ENCODE measurements at regions not wholly inside any gene's neighbourhood (a gene's known extent, or its start where the extent isn't known, plus 50 kb on each side); places are given as distances from the start of the nearest gene placed in this dataset.

DNA sequence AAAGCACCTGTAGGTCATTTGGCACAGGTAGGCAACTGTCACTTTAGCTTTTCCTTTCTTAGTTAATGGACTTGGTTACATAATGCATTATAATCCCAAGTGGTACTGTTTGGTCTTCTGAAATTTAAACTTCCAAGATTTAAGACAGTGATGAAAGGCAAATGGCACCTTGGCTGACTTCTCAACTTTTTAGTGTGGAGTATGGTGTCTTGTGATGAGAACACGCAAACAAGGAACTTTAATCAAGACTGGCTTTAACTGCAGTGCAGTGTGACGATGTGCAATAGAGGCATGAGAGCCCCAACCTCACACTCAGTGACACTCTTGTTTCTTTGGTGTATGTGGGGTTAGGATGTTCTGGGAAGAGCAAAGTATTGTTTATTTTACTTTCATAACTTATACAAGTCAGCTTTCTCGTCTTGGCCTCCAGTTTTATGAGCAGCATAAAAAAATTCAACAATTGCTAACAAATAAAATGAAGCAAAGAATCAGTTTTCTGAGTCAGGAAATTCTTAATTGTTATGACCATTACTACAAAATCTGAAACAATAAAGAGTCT is 171.9 kb downstream of the MAD2L1 start:
- TF ChIP-seq, protein P1, sequence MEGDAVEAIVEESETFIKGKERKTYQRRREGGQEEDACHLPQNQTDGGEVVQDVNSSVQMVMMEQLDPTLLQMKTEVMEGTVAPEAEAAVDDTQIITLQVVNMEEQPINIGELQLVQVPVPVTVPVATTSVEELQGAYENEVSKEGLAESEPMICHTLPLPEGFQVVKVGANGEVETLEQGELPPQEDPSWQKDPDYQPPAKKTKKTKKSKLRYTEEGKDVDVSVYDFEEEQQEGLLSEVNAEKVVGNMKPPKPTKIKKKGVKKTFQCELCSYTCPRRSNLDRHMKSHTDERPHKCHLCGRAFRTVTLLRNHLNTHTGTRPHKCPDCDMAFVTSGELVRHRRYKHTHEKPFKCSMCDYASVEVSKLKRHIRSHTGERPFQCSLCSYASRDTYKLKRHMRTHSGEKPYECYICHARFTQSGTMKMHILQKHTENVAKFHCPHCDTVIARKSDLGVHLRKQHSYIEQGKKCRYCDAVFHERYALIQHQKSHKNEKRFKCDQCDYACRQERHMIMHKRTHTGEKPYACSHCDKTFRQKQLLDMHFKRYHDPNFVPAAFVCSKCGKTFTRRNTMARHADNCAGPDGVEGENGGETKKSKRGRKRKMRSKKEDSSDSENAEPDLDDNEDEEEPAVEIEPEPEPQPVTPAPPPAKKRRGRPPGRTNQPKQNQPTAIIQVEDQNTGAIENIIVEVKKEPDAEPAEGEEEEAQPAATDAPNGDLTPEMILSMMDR (IDR thresholded peaks at IDR 0.05; ENCODE audit: borderline replicate concordance), result no peak
- Histone ChIP-seq H3K36me3 (no peaks in the 10 kb centered on the region), H3K27me3 (ENCODE audit: low read depth) (no peaks in the 10 kb centered on the region), H3K9me3 (replicated peaks) (no peaks in the 10 kb centered on the region), H3K27ac (replicated peaks) (no peak overlapping the region), H3K4me3 (no peak overlapping the region), H3K4me1 (no peaks in the 10 kb centered on the region)
- no peak for DNase-seq
- intact Hi-C loops (cut with micrococcal nuclease), result no loop called here

DNA sequence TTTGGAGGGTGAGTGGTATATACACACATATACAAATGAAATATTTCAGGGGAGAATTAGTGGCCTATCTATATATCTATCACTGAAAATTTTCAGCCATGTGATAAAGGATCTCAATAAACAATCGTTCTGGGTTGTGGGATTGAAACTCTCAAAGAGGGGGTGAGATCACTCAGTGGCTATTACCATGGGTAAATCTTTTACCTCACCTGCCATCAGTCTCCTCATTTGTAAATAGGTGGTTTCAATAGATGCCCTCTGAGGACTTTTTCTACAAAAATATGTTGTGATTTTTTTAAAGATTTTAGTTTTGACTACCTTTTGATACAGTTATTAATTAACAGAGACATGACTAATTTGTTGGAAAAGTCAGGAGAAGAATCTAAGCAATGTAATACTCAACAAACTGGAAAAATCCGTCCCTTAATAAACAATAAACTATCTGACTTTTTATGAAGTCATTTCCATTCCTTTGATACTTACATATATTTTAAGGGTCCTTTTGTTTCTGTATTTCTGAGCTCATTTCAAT is 192.8 kb downstream of the MAD2L1 start:
- TF ChIP-seq, protein P1 (IDR thresholded peaks at IDR 0.05; ENCODE audit: borderline replicate concordance), result no peak
- Histone ChIP-seq H3K4me3 (no peak overlapping the region), H3K9me3 (replicated peaks) (no peaks in the 10 kb centered on the region), H3K27me3 (ENCODE audit: low read depth) (no peaks in the 10 kb centered on the region), H3K4me1 (no peaks in the 10 kb centered on the region), H3K36me3 (no peaks in the 10 kb centered on the region), H3K27ac (replicated peaks) (no peak overlapping the region)
- DNase-seq, result no peak
- intact Hi-C loops (cut with micrococcal nuclease), result no loop called here

DNA sequence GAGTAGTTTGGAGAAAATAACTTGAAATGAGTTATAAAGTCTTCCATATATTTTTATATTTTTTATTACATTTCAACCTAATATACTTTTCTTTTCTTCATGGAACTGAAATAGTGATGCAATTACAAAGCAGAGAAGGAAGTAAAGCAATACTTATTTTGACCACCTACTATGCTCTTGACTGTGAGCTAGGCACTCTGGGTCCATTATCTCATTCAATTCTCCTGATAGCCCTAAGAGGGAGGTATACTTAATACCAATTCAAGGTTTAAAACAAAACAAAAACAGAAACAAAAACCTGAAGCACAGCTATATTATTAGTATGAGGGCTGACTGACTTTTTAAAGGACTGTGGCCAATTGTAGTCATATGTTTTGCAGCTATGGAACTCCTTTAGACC is 193.5 kb downstream of the MAD2L1 start:
- Histone ChIP-seq H3K4me1 (no peaks in the 10 kb centered on the region), H3K27ac (replicated peaks) (no peak overlapping the region), H3K4me3 (no peak overlapping the region), H3K27me3 (ENCODE audit: low read depth) (no peaks in the 10 kb centered on the region), H3K36me3 (no peaks in the 10 kb centered on the region), H3K9me3 (replicated peaks) (no peaks in the 10 kb centered on the region)
- TF ChIP-seq, protein P1 (IDR thresholded peaks at IDR 0.05; ENCODE audit: borderline replicate concordance), result no peak
- no peak for DNase-seq
- intact Hi-C loops (cut with micrococcal nuclease), result no loop called here

DNA sequence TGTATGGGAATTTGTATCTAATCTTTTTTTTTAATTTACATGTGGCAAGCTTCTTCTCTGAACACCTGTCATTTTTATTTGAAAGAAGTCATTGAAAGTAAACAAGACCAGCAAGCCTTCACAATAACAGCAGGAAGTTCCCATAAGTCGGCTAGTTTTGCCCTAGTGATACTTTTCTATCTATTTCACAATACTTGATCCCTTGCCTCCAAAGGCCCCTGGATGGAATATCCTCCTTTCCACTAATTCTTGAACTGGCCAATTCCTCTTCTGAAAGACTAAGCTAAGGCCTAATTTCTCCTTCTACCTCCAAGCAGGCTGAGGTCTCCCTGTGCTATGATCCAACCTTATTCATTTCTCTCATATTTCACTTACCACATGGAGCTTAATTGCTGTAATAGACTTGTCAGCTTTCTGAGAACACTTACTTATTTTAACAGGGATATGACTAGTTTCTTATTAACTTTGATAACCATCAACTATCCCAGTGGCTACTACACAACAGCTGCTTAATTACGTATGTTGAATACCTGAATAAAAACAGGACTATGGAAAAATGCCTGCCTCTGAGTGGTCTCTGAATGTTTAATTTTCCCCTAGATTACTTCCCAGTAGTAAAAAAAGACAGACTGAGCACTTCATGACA is 194.2 kb downstream of the MAD2L1 start:
- Histone ChIP-seq H3K27me3 (ENCODE audit: low read depth) (no peaks in the 10 kb centered on the region), H3K9me3 (replicated peaks) (no peaks in the 10 kb centered on the region), H3K27ac (replicated peaks) (no peak overlapping the region), H3K4me1 (no peaks in the 10 kb centered on the region), H3K36me3 (no peaks in the 10 kb centered on the region), H3K4me3 (no peak overlapping the region)
- intact Hi-C loops (cut with micrococcal nuclease), result no loop called here
- TF ChIP-seq, protein P1 (IDR thresholded peaks at IDR 0.05; ENCODE audit: borderline replicate concordance), result no peak
- no peak for DNase-seq

DNA sequence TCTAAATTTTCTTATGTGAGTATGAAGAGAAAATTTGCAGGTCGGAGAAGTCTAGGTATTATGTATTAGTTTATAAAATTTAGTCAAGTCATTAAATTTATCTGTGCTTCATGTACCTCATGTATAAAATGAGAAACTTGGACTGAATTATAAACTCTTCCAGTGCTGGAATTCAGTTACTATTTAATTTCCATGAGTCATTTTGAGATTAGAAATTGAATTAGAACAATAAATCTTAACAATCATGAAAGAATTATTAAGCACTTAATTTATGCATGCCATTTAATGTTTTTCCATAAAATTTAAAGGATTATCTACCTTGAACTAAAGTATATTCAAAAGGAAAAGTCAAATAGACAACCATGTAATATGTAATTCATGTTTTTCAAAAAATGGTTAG is 195.8 kb downstream of the MAD2L1 start:
- H3K27me3 ChIP-seq (ENCODE audit: low read depth), result no peaks in the 10 kb centered on the region
- TF ChIP-seq, protein P1 (IDR thresholded peaks at IDR 0.05; ENCODE audit: borderline replicate concordance), result no peak
- H3K36me3 ChIP-seq, result no peaks in the 10 kb centered on the region
- H3K9me3 ChIP-seq (replicated peaks), result no peaks in the 10 kb centered on the region
- H3K27ac ChIP-seq (replicated peaks), result no peak overlapping the region
- intact Hi-C loops (cut with micrococcal nuclease), result no loop called here
- DNase-seq, result no peak
- H3K4me3 ChIP-seq, result no peak overlapping the region
- H3K4me1 ChIP-seq, result no peaks in the 10 kb centered on the region
